Heart left ventricle (tissue), 16 donors: ENCODE measurements at regions not wholly inside any gene's neighbourhood (a gene's known extent, or its start where the extent isn't known, plus 50 kb on each side); places are given as distances from the start of the nearest gene placed in this dataset.

Experiments
- ATAC-seq, 4 donors: fragments of 200-7000 bp; cut with Tn5 transposase; one replicate each; pipeline ENCODE4 v1.9.1; 2020 to 2022; ENCODE audit warnings: moderate library complexity in 4 of 4, mild to moderate bottlenecking in 3 of 4, moderate number of reproducible peaks in 1 of 4
- DNase-seq, 5 donors: peaks; one replicate each; pipeline ENCODE4 v3.0.0-alpha.2; 2020
- H3K27ac ChIP-seq, 12 donors: fragments of 200-600 bp; sonication (generic) in 4 of 12; one replicate each; pipeline versions ENCODE4 v1.5.0 to v1.8.0; 2016 to 2022; ENCODE audit warnings: mild to moderate bottlenecking in 2 of 12
- H3K27me3 ChIP-seq, 9 donors: fragments of 200-600 bp; sonication (generic) in 2 of 9; one replicate each; pipeline versions ENCODE4 v1.5.1 to v1.8.0; 2016 to 2022; ENCODE audit warnings: mild to moderate bottlenecking in 3 of 9
- H3K36me3 ChIP-seq, 9 donors: fragments of 200-600 bp; sonication (generic) in 2 of 9; one replicate each; pipeline versions ENCODE4 v1.5.0 to v1.8.0; 2018 to 2022; ENCODE audit warnings: mild to moderate bottlenecking in 2 of 9
- H3K4me1 ChIP-seq, 12 donors: fragments of 200-600 bp; sonication (generic) in 4 of 12; one replicate each; pipeline versions ENCODE4 v1.5.0 to v1.8.0; 2016 to 2022; ENCODE audit warnings: mild to moderate bottlenecking in 3 of 12
- H3K4me3 ChIP-seq, 12 donors: fragments of 200-600 bp; sonication (generic) in 4 of 12; one replicate each; pipeline versions ENCODE4 v1.5.0 to v1.8.0; 2017 to 2022; ENCODE audit warnings: mild to moderate bottlenecking in 9 of 12, moderate library complexity in 4 of 12
- H3K9me3 ChIP-seq, 12 donors: fragments of 200-600 bp; sonication (generic) in 4 of 12; one replicate each; pipeline versions ENCODE4 v1.5.0 to v1.8.0; 2016 to 2022; ENCODE audit warnings: mild to moderate bottlenecking in 1 of 12
- CTCF ChIP-seq, 12 donors: fragments of 200-600 bp; sonication (generic) in 4 of 12; IDR thresholded peaks; one replicate each; pipeline versions ENCODE4 v1.5.0 to v1.8.0; 2018 to 2022; ENCODE audit warnings: antibody characterized with exemption in 12 of 12, mild to moderate bottlenecking in 5 of 12
- POLR2A ChIP-seq, 2 donors: fragments of 450-650 bp; IDR thresholded peaks; one replicate each; pipeline ENCODE4 v1.6.1; 2017; ENCODE audit warnings: antibody characterized with exemption in 2 of 2, mild to moderate bottlenecking in 2 of 2, moderate library complexity in 2 of 2
- WGBS, 4 donors: extraction: QIAGEN DNeasy Blood & Tissue Kit in 2 of 4; methylation state at CpG; one replicate each; pipeline versions ENCODE4 v1.1.5 to v1.1.7; 2013 to 2018; 5-methylcytosine and 5-hydroxymethylcytosine counted together
- intact Hi-C, 10 donors: fragments of 100-400 bp; cut with DNase I; formaldehyde crosslinking; loops; one replicate each; pipeline versions ENCODE4 v1.11.1 to v1.14.2; 2022
- donor health status: ischemic (EF 13 %, LVEDD 7.1; RV severe dilation, severe dysfunction).
- donor health status: healthy with polysubstance abuse.
- donor health status: DM: no; HTN: yes; CAD: no.
- donor health status: DM: no; HTN: no; CAD: no.
- donor health status: ischemic (EF 25% LVEDD 6.9; RV normal size, moderate dysfunction).
- donor health status: ischemic (EF 25% LVEDD 5.7; RV mildly dilated, moderate dysfunction).
- donor health status: healthy.
- donor health status: DM: yes; HTN: yes; CAD: no.
- donor health status: ischemic (EF 35%, LVEDD 5.7; RV mildly dilated, moderate dysfunction).
- donor health status: nonischemic (EF 11% LVEDD 7.7; RV severe dilation, severe dysfunction).
- donor health status: DM: yes; HTN: yes; CAD: no.
- donor health status: PGD.
- donor health status: ischemic (EF 29% LVEDD 5.4; RV normal size, mild dysfunction).
- donor health status: nonischemic (EF 23%, LVEDD 6.1; RV moderate dilation, normal function).

GRCh38 chr18:23363865-23364570 lies 89.1 kb upstream of the RIOK3 start:
- Histone ChIP-seq H3K9me3 (no peaks in the 10 kb centered on the region), H3K4me1 (peaks cover 0 to 20% (median 2%) of the 10 kb centered on the region in 12 donors), H3K27me3 (no peaks in the 10 kb centered on the region), H3K36me3 (no peaks in the 10 kb centered on the region), H3K4me3 (no peak overlapping the region), H3K27ac (no peak overlapping the region)
- ATAC-seq (no peak), DNase-seq (no peak)
- intact Hi-C loops = loop anchor here in 1 of 10 donors (5.0 kb wide), 1 partner anchor 107 kb away; no protein-coding TSS in a partner anchor
- TF ChIP-seq POLR2A (IDR thresholded peaks at IDR 0.05) (no peak), CTCF (IDR thresholded peaks at IDR 0.05) (no peak)
- WGBS, 4 donors = 94 to 98% (median 96%) methylated on average over 6 of the region's 6 CpGs

GRCh38 chr18:23365602-23366001 lies 87.5 kb upstream of the RIOK3 start:
- H3K4me3 ChIP-seq = peak overlapping the region in 1 of 12 donors; percentile 12
- no peaks in the 10 kb centered on the region for H3K9me3 ChIP-seq
- 65 to 78% (median 75%) methylated on average over 2 of the region's 2 CpGs for WGBS, 4 donors
- intact Hi-C loops = no loop called here
- peak overlapping the region in 7 of 12 donors; percentile 2 to 62 (median 46) for H3K27ac ChIP-seq
- H3K27me3 ChIP-seq = no peaks in the 10 kb centered on the region
- no peak for DNase-seq
- peak in 3 of 4 donors; percentile 76 to 95 (median 76) for ATAC-seq
- no peak for TF ChIP-seq POLR2A (IDR thresholded peaks at IDR 0.05)
- no peak for TF ChIP-seq CTCF (IDR thresholded peaks at IDR 0.05)
- peaks cover 0 to 20% (median 0%) of the 10 kb centered on the region in 12 donors for H3K4me1 ChIP-seq
- H3K36me3 ChIP-seq = no peaks in the 10 kb centered on the region

- 81 to 98% (median 92%) methylated on average over 3 of the region's 3 CpGs for WGBS, 4 donors
- intact Hi-C loops = no loop called here
Measured at GRCh38 chr18:23369266-23369665, 83.8 kb upstream of the RIOK3 start.

More at GRCh38 chr18:23369266-23369665, 83.8 kb upstream of the RIOK3 start:
- Histone ChIP-seq H3K27ac (peak overlapping the region in 1 of 12 donors; percentile 30), H3K4me3 (no peak overlapping the region), H3K36me3 (no peaks in the 10 kb centered on the region), H3K9me3 (no peaks in the 10 kb centered on the region), H3K27me3 (no peaks in the 10 kb centered on the region), H3K4me1 (peaks cover 0 to 20% (median 0%) of the 10 kb centered on the region in 12 donors)
- DNase-seq (no peak), ATAC-seq (no peak)
- TF ChIP-seq CTCF (IDR thresholded peaks at IDR 0.05) = no peak
- TF ChIP-seq POLR2A (IDR thresholded peaks at IDR 0.05) = no peak
